Endometrial microvascular endothelial cells (primary cell): ENCODE measurements at regions not wholly inside any gene's neighbourhood (a gene's known extent, or its start where the extent isn't known, plus 50 kb on each side); places are given as distances from the start of the nearest gene placed in this dataset.
"Not testable (repeated sequence)": the region's sequence is repeated elsewhere in the genome, so short reads cannot be mapped to it uniquely, and the experiment has no call there.

Experiments
- in situ Hi-C: cut with HindIII; loops from 2 replicates; pipeline ENCODE4 v1.10.0; 2017; ENCODE audit warnings: low sequenced_read_pairs, low pct_unique_long_range_greater_than_20kb; ENCODE audit errors: inconsistent ontology term

GRCh38 chr15:96896766-96897165, 566.3 kb downstream of the NR2F2 start:
- in situ Hi-C loops, result no loop called here

DNA sequence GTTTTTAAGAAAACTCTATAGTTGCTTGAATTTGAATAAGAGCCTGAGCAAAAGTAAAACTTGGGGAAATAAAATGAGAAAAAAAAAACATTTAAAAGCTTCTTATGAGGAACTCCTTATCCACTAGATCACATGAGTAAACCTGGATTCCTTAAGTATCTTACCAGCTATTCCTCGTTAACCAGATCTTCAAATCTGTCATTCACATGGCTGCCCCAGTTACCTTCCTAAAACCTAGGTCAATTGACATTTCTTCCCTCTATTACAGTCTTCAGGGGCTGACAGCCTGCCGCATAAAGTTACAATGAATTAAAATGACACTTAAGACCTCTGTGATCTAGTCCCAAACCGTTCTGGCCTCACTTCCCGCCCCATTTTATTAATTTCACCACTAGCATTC, 583.6 kb downstream of the NR2F2 start:
- in situ Hi-C loops, result no loop called here

GRCh38 chr15:96916750-96917149, 586.2 kb downstream of the NR2F2 start:
- in situ Hi-C loops, result no loop called here

- in situ Hi-C loops, result no loop called here
These were observed 594.1 kb downstream of the NR2F2 start for GRCh38 chr15:96924570-96924969.

- in situ Hi-C loops, result no loop called here
These were observed 617.1 kb downstream of the NR2F2 start for GRCh38 chr15:96947296-96948229.

- in situ Hi-C loops, result no loop called here
These were observed 618.5 kb downstream of the NR2F2 start for GRCh38 chr15:96948981-96949380.

GRCh38 chr15:96958721-96959120, 628.2 kb downstream of the NR2F2 start:
- in situ Hi-C loops, result no loop called here

DNA sequence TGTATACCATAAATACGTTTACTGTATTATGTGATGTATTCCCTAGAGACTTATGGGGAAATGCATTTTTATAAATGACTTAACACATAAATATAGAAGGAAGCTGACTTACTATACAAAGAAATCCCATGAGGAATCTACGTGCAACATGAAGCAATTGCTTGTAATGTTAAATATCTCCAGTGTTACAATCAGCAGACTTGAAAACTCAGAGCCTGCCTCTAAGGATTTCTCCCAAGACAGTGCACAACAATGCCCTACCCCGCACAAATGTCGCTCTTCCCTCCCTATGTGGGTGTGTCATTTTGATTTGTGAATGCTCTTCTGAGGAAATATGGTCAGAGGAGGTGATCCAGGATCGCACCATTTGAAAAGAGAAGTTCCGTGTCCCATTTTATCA, 629.0 kb downstream of the NR2F2 start:
- in situ Hi-C loops, result no loop called here

GRCh38 chr15:96960711-96961480, 630.4 kb downstream of the NR2F2 start:
- in situ Hi-C loops, result no loop called here

DNA sequence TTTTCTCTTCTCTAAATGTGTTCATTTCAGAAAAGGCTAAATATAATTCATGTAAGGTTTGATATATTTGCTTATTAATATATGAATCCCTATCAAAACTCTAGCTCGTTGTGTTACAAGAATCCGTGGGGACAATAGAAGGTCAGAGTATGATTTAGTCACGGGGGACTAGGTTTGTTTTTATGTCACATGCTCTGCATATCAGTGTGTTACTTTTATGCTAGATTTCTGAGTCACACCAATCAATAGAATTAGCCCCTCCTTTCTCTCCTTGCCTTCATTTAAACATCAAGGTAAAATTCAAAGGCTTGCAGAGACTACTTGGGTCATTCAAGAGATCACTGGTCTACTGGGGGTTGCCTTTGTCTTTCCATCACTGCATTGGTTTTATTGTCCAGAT, 636.1 kb downstream of the NR2F2 start:
- in situ Hi-C loops, result no loop called here

DNA sequence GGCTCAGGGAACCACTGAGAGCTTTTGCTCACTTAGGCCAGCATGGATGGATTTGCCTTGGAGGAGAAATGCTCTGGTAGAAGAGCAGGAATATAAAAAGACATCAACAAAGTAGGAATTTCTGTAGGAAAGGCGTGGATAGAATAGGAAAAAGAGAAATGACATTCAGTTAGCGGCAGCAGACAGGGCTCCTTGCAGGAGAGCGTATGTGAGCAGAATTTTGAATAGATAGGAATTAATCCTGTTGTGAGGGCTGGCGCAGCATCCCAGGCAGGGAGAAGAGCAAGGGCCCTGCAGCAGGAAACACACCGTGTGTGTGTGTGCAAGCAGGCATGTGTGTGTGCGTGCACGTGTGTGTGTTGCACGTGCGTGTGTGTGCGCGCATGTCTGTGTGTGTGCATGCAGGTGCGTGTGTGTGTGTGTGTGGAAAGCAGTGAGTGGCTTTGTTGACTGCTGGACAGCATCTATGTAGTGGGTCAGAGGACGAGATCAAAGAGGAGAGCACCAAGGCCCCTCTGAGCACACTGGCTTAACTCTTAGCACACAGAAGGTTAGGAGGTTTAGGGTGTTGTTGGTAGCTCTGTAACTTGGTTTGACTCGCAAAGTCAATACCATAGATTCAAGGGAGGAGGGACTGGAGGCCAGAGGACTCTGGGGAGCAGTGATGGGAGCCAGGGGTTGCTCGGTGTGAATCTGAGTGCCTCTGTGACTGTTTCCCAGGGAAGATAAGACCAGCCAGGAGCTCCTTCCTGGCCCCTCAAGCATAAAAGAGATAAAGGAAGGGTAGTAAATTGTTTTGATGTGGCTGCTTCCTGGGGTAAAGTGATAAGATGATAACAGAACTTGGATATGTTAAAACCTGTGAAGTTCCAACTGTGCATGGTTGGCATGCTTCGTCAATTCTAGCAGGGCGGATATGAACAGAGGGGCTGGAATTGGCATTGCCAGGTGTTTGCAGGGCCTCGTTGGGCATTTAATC, 639.5 kb downstream of the NR2F2 start:
- in situ Hi-C loops, result no loop called here

GRCh38 chr15:96972201-96972600, 641.7 kb downstream of the NR2F2 start:
- in situ Hi-C loops, result no loop called here

DNA sequence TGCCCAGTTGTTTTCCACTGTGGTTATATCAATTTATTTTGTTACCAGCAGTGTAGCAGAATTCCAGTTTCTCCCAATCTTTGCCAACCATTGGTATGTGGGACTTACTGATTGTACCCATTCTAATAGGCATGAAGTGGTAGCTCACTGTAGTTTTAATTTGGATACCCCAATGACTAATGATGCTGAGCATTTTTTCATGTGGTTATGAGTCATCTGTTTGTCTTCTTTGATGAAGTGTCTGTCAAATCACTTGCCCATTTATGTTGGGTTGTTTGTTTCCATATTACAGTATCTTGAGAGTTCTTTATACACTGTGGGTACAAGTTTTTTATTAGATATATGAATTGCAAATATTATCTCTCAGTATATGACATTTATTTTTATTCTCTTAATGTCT, 644.3 kb downstream of the NR2F2 start:
- in situ Hi-C loops, result no loop called here

DNA sequence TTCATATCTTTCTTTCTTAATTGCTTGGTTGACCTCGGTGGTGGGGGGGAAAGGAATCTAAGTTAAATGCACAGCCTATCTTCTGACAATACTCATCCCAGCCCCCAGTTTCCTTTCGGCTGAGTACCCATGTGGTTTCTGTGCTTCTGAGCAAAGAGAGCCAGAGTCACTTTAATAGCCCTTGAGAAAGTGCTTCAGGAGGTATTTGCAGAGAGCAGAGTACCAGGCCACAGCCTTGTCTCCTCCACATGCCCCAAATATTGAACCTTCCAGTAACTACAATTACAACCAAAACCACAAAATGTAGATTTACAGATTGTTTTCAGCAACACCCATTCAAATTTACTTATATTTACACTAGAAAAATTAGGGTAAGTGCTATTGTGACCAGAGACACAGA, 647.4 kb downstream of the NR2F2 start:
- in situ Hi-C loops, result no loop called here

GRCh38 chr15:96978937-96979473, 648.5 kb downstream of the NR2F2 start:
- in situ Hi-C loops, result no loop called here

GRCh38 chr15:96984121-96984671, 653.7 kb downstream of the NR2F2 start:
- in situ Hi-C loops, result not testable (repeated sequence)

DNA sequence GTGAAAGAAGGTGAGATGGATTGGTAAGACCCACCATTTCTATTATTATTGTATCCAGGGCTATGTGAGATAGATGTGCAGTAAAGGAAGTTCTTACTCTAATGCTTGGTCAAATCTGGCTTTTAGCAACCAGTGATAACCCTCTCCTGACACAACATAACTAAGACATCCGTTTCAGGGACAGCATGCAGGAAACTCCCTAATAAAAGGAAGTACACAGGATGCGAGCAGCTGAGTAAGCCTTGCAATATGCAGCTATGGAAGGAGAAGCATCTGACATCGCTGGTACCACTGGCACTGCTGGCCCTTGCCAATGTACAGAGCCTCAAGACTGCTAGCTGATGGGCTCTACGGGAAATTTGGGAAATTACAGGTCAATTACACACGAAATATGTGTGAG, 662.3 kb downstream of the NR2F2 start:
- in situ Hi-C loops, result no loop called here

- in situ Hi-C loops, result no loop called here
These were observed 667.0 kb downstream of the NR2F2 start for GRCh38 chr15:96997538-96997937.
